HG02798 (cell line): ENCODE measurements at regions not wholly inside any gene's neighbourhood (a gene's known extent, or its start where the extent isn't known, plus 50 kb on each side); places are given as distances from the start of the nearest gene placed in this dataset.

Experiments
- ATAC-seq: cut with Tn5 transposase; IDR thresholded peaks from one replicate; pipeline ENCODE4 v1.9.1; 2021; ENCODE audit warnings: mild to moderate bottlenecking; ENCODE audit not compliant: unreplicated experiment, poor library complexity

DNA sequence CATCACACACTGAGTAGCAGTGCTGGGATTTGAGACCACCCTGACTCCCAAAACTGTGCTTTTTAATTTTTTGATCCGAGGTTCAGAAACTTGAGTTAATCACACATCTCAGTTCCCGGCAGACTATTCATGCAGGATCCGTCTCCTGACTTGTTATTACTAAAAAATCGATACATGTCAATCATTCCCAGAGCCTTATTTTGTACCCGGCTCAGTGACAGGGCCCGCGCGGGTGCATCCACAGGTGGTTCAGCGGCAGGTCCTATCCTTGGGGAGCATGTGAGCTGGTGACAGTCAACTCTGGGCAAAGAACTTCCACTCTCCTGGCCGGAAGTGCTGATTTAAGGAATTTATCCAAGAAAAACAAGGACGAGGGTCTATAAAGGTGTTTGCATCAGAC, 95.9 kb upstream of the MVB12B start:
- ATAC-seq = no peak

DNA sequence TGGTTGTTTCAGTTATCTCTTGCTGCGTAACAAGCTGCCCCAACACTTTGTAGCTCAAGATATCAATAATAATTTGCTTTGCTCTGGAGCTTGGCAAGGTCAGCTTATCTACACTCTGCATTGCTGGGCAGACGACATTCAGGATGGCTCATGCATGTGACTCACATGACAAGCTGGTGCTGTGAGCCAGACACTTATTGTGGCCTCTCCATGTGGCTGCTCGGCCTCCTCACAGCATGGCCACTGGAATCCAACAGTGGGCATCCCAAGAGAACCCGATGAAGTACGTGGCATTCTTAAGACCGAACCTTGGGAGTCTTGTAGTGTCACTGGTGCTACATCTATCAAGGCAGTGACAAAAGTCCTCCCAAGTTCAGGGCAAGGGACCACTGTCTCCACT, 94.2 kb upstream of the MVB12B start:
- no peak for ATAC-seq

DNA sequence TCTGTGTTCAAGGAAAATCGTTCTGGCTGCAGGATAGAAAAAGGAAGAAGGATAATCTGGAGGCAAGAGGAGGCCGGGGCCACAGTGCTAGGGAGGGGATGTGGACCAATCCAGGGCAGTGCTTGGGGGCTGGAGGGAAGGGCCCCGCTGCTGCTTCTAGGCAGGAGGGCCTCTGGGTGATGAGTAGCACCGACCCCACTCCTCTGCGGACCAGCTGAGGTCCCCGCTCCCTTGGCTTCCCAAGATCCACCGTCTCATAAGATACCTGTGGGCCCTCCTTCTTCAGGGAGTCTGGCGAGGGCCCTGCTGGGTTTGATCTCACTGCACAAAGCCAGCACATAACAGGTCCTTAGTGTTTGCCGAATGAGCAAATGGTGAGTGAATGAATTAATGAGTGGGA, 93.5 kb upstream of the MVB12B start:
- ATAC-seq = no peak

DNA sequence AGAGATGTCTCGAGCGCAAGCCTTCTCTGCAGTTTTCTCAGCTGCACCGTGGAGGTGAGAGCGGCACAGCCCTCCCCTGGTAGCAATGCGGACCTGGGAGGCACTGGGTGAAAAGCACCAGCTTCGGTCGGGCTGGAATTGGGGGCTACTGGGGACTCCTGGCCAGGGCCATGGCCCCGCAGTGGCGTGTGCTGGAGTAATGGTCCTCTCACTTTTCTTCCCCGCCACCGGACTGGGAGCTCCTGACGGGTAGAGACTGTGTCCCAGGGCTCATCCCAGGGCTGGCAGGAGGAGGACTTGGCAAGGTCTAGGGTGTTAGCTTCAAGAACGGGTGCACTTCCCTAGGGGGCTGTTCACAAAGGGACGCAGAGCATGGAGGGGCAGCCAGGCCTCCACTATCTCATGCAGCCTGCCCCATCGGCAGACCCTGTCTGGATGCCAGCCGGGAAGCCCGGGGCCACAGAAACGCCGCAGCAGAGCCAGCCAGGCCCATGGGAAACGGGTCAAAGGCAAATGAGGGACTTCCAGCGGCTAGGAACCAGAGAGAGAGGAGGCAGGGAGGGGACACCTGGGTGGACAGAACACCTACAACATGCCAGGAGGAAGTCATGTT, 92.6 kb upstream of the MVB12B start:
- ATAC-seq = no peak

DNA sequence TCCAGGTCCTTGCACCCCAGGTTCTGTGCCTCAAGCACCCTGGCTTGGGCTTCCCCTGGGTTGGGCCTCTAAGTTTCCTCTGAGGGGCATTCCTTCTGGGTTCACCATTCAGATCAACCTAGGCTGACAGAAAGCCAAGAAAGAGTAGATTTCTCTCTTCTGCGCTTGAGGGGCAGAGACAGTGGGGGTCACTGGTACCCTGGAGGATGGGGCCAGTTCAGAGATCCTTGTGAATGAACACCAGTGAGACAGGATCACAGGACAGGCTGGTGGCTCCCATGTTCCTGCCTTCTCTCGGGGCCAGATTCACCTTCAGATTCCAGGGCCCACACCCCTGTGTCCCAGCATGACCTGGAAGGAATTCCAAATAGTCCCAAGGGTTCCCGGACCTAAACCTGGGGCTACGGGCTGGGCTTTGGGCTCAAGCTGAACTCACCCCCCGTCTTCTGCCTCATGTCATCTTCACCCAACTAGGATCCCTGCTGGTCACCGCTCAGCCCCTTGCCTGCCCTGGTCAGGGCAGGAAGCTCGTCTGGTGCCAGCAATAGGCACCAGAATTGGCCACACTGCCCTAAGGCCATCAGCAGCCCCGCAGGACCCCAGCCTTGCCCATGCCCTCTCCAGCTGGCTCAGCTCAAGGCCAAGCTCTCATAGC, 91.8 kb upstream of the MVB12B start:
- ATAC-seq = no peak

DNA sequence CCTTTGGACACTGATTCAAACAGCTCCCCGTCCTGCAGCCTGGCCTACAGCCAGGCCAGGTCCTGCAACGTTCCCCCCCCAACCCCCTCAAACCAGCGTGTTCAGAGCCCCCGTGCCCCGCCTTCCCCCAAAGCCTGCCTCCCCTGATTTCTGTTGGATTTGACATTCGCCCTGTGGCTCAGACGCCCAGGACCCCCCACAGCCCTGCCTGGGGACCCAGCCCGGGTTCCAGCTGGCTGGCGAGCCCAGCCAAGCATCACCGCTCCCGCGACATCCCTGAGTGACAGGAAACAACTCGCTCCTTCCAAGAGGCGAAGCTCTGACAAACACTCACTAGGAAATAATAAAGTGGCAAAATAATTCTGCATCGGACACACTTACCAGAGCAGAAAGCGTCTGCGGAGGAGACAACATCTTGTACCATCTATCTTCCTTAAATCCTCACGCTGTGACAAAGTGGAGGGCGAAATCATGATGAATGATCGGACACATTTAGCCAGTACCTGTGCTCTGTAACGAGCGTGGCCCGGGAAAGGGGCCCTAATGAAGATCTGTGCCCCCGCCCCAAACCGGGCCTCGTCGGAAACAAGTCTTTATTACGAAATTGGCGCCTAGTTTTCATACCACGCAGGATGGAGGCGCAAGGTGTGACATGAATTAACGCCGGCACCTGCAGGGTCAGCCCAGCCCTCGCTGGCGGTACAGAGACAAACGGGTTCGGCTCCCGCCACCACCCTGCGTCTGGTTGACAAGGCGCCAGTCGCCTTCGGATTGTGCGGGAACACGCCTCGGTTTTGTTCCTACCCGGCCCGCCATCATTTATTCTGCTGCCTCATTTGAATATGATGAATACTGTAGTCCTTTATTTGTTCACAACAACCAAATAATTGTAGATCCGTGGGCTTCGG, 91.0 kb upstream of the MVB12B start:
- no peak for ATAC-seq

GRCh38 chr9:126236273-126236672, 90.4 kb upstream of the MVB12B start:
- no peak for ATAC-seq

DNA sequence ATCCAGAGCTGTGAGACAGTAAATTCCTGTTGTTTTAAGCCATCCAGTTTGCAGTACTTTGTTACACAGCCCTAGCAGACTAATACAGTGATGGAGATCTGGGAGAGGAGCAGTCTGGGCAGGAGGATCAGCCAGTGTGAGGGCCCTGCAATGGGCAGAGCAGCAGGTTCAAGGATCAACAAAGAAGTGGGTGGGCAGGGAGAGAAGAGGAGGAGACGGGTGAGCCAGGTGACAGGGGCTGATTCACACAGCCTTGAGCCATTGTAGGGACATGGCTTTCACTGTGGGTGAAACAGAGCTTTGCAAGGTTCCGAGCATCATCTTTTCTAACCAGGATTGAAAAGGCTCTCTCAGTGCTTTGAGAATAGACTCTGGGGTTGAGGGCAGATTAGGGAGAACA, 88.2 kb upstream of the MVB12B start:
- ATAC-seq = no peak

- no peak for ATAC-seq
These were observed 87.1 kb upstream of the MVB12B start for GRCh38 chr9:126239515-126239914.

- no peak for ATAC-seq
These were observed 85.8 kb upstream of the MVB12B start for GRCh38 chr9:126240835-126241234.

DNA sequence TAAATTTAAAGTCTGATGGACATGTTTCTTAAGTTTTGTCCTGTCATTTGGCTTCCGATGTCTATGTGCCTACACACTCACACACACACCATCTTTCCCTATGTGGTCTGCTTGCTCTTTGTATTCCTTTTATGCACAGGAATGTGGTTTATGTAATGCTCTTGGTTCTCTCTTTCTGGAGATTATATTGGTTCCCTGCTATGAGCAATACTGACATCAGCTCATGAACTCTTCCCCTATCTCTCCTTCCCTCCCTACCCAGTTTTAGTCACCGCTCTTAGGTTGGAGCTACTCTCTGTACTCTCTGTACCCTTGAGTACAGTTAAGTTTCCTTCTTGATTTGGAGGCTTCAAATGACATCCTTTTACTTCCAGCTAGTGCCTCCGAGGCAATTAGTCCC, 77.9 kb upstream of the MVB12B start:
- no peak for ATAC-seq

DNA sequence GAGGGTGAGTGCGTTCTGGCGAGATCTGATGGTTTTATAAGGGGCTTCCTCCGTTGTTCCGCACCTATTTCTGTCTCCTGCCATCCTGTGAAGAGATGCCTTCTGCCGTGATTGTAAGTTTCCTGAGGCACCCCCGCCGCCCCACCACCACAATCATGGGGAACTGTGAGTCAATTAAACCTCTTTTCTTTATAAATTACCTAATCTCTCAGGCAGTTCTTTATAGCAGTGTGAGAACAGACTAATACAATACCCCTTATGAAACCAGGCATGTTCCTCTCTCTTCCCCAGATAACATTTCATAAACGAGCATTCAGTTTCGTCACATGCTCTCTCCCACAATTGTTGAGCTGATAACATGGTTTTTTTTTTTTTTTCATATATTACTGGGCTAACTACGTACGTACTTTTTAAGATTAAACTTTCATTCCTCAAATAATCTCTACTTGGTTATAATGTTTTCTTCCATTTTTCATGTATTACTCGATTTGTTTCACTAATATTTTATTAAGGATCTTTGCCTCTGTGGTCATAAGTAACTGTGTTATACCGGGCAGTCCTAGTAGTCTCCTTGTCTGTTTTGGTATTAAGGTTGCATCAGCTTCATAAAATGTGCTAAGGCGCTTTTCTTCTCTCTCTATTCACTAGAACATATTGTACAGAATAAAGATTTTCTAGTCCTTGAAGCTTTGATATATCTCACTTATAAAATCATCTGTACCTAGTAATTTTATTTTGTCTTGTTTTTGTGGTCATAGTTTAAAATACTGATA, 64.9 kb upstream of the MVB12B start:
- ATAC-seq = no peak

GRCh38 chr9:126262738-126263137, 63.9 kb upstream of the MVB12B start:
- ATAC-seq = no peak

DNA sequence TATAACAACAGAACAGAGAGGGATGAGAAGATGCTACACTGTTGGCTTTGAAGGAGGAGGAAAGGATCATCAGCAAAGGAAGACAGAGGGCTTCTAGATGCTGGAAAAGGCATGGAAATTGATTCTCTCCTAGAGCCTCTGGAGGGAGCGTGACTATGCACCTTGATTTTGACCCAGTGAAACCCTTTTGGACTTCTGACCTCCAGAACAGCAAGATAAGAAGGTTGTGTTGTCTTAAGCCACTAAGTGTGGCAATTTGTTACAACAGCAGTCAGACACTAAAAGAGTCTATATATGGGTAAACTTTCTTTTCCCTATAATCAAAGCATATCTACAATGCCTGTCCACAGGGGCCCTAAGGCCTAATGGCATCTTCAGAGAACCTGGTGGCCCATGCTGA, 56.1 kb upstream of the MVB12B start:
- no peak for ATAC-seq

GRCh38 chr9:126275386-126276001, 51.1 kb upstream of the MVB12B start:
- no peak for ATAC-seq

GRCh38 chr9:126276056-126276728, 50.4 kb upstream of the MVB12B start:
- no peak for ATAC-seq
